ENCODE measurements at regions not wholly inside any gene's neighbourhood (a gene's known extent, or its start where the extent isn't known, plus 50 kb on each side); places are given as distances from the start of the nearest gene placed in this dataset.

- peak; percentile 73; the same call in 1 of the 2 replicates for TF ChIP-seq ZBTB20 (CRISPR knock-in tag; IDR thresholded peaks at IDR 0.05; ENCODE audit: borderline replicate concordance, low read depth)
- TF ChIP-seq NR2F6 (IDR thresholded peaks at IDR 0.05) = peak; percentile 58; the same call in 1 of the 2 replicates
- peak; percentile 85 for TF ChIP-seq NR2F6 (CRISPR knock-in tag; IDR thresholded peaks at IDR 0.05)
- TF ChIP-seq FOSL2 (CRISPR knock-in tag; IDR thresholded peaks at IDR 0.05) = peak; percentile 74; the same call in 1 of the 2 replicates
- peak; percentile 98 for TF ChIP-seq PAXIP1 (CRISPR knock-in tag; conservative IDR thresholded peaks at IDR 0.05)
- TF ChIP-seq ADNP (CRISPR knock-in tag; IDR thresholded peaks at IDR 0.05) = no peak
- no peak for TF ChIP-seq REPIN1 (CRISPR knock-in tag; IDR thresholded peaks at IDR 0.05; ENCODE audit: borderline replicate concordance, low read depth)
- TF ChIP-seq AHDC1 (CRISPR knock-in tag; IDR thresholded peaks at IDR 0.05; ENCODE audit: borderline replicate concordance) = peak; percentile 95
- TF ChIP-seq YEATS4 (CRISPR knock-in tag; IDR thresholded peaks at IDR 0.05; ENCODE audit: borderline replicate concordance) = peak; percentile 21; the same call in 1 of the 2 replicates
- TF ChIP-seq ZEB1 (IDR thresholded peaks at IDR 0.05; ENCODE audit: insufficient replicate concordance, low read depth) = no peak
- no peak for TF ChIP-seq NR3C1 (CRISPR knock-in tag; IDR thresholded peaks at IDR 0.05)
- TF ChIP-seq ZNF780A (CRISPR knock-in tag; IDR thresholded peaks at IDR 0.05) = no peak
- TF ChIP-seq TBP (CRISPR knock-in tag; IDR thresholded peaks at IDR 0.05) = no peak
- no peak for TF ChIP-seq FOXM1 (CRISPR knock-in tag; IDR thresholded peaks at IDR 0.05)
- no peak for TF ChIP-seq SOX6 (IDR thresholded peaks at IDR 0.05)
- TF ChIP-seq SOX6 (CRISPR knock-in tag; IDR thresholded peaks at IDR 0.05) = peak; percentile 81
- peak; percentile 99 for TF ChIP-seq ZNF564 (CRISPR knock-in tag; IDR thresholded peaks at IDR 0.05)
- peak in 1 of 2 experiments; percentile 54; a peak in 2 of 4 replicates for TF ChIP-seq NR2F1 (CRISPR knock-in tag; IDR thresholded peaks at IDR 0.05)
- TF ChIP-seq SALL1 (CRISPR knock-in tag; IDR thresholded peaks at IDR 0.05) = peak; percentile 96
- no peak for TF ChIP-seq KLF13 (CRISPR knock-in tag; IDR thresholded peaks at IDR 0.05)
Observed at GRCh38 chr18:23384778-23385736, 68.0 kb upstream of the RIOK3 start (continued).
